WTC11 (cell line): ENCODE measurements at regions not wholly inside any gene's neighbourhood (a gene's known extent, or its start where the extent isn't known, plus 50 kb on each side); places are given as distances from the start of the nearest gene placed in this dataset.

Source experiments
- ATF1 ChIP-seq: sonication (generic); formaldehyde crosslinking; IDR thresholded peaks from 2 replicates; pipeline ENCODE4 v1.8.1; 2023; ENCODE audit warnings: mild to moderate bottlenecking, moderate library complexity, missing genetic modification reagents
- CBFB ChIP-seq: sonication (generic); formaldehyde crosslinking; IDR thresholded peaks from 2 replicates; pipeline ENCODE4 v1.8.1; 2022; ENCODE audit warnings: mild to moderate bottlenecking, low read depth, missing genetic modification reagents
- CREM ChIP-seq: sonication (generic); formaldehyde crosslinking; IDR thresholded peaks from 2 replicates; pipeline ENCODE4 v1.8.1; 2022; ENCODE audit warnings: mild to moderate bottlenecking, missing genetic modification reagents, moderate library complexity
- ESRRA ChIP-seq: sonication (generic); formaldehyde crosslinking; IDR thresholded peaks from 2 replicates; pipeline ENCODE4 v1.8.1; 2022; ENCODE audit warnings: mild to moderate bottlenecking, missing genetic modification reagents, borderline replicate concordance
- MXD4 ChIP-seq: fragments of 250-450 bp; sonication (Bioruptor Pico); IDR thresholded peaks from 2 replicates; pipeline ENCODE4 v1.8.0; 2021; ENCODE audit warnings: mild to moderate bottlenecking, moderate library complexity, borderline replicate concordance
- NR2C2 ChIP-seq: sonication (generic); formaldehyde crosslinking; IDR thresholded peaks from 2 replicates; pipeline ENCODE4 v1.8.0; 2022; ENCODE audit warnings: mild to moderate bottlenecking, missing genetic modification reagents
- SMAD3 ChIP-seq: sonication (generic); formaldehyde crosslinking; IDR thresholded peaks from 2 replicates; pipeline ENCODE4 v1.8.0; 2022; ENCODE audit warnings: missing genetic modification reagents, mild to moderate bottlenecking, borderline replicate concordance
- TF ChIP-seq, protein P1 (sequence below): sonication (generic); formaldehyde crosslinking; conservative IDR thresholded peaks from 2 replicates; pipeline ENCODE4 v1.8.1; 2023; ENCODE audit warnings: mild to moderate bottlenecking, low read depth, missing genetic modification reagents, moderate library complexity
- TF ChIP-seq, protein P2 (sequence below): sonication (generic); formaldehyde crosslinking; IDR thresholded peaks from 2 replicates; pipeline ENCODE4 v1.8.1; 2023; ENCODE audit warnings: mild to moderate bottlenecking, missing genetic modification reagents, moderate library complexity
- TF ChIP-seq, protein P3 (sequence below): fragments of 200-600 bp; IDR thresholded peaks from 2 replicates; pipeline ENCODE4 v1.8.0; 2022; ENCODE audit warnings: antibody characterized with exemption
- TF ChIP-seq, protein P4 (sequence below): sonication (generic); formaldehyde crosslinking; IDR thresholded peaks from 2 replicates; pipeline ENCODE4 v1.8.1; 2022; ENCODE audit warnings: mild to moderate bottlenecking, moderate library complexity, missing genetic modification reagents
- TF ChIP-seq, protein P5 (sequence below): sonication (generic); formaldehyde crosslinking; IDR thresholded peaks from 2 replicates; pipeline ENCODE4 v1.8.0; 2022; ENCODE audit warnings: mild to moderate bottlenecking, missing genetic modification reagents
- TF ChIP-seq, protein P6 (sequence below): sonication (generic); formaldehyde crosslinking; IDR thresholded peaks from 2 replicates; pipeline ENCODE4 v1.8.0; 2023; ENCODE audit warnings: missing genetic modification reagents, mild to moderate bottlenecking, borderline replicate concordance
- TF ChIP-seq, protein P7 (sequence below): sonication (generic); formaldehyde crosslinking; conservative IDR thresholded peaks from 2 replicates; pipeline ENCODE4 v1.8.1; 2022; ENCODE audit warnings: mild to moderate bottlenecking, missing genetic modification reagents

DNA sequence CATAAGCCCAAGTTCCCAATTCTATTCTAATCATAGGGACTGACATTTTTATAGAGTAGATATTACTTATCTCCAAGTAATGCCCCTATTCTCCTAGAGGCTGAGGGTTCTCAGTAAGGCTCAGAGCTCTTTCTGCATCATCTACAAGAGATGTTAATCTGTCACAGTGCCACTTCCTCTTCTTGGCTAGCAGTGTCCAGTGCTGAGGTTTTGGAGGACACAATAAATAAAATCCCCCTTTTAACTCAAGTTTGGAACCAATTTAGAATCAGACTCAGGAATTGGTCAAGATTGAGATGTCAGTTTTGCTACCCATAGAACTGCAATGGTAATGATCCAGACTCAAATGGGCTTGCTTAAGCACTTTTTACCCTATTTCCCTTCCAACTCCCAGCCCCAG is 154.1 kb upstream of the ARID2 start:
- TF ChIP-seq, protein P1, sequence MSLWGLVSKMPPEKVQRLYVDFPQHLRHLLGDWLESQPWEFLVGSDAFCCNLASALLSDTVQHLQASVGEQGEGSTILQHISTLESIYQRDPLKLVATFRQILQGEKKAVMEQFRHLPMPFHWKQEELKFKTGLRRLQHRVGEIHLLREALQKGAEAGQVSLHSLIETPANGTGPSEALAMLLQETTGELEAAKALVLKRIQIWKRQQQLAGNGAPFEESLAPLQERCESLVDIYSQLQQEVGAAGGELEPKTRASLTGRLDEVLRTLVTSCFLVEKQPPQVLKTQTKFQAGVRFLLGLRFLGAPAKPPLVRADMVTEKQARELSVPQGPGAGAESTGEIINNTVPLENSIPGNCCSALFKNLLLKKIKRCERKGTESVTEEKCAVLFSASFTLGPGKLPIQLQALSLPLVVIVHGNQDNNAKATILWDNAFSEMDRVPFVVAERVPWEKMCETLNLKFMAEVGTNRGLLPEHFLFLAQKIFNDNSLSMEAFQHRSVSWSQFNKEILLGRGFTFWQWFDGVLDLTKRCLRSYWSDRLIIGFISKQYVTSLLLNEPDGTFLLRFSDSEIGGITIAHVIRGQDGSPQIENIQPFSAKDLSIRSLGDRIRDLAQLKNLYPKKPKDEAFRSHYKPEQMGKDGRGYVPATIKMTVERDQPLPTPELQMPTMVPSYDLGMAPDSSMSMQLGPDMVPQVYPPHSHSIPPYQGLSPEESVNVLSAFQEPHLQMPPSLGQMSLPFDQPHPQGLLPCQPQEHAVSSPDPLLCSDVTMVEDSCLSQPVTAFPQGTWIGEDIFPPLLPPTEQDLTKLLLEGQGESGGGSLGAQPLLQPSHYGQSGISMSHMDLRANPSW (CRISPR knock-in tag), result no peak
- TF ChIP-seq, protein P2, sequence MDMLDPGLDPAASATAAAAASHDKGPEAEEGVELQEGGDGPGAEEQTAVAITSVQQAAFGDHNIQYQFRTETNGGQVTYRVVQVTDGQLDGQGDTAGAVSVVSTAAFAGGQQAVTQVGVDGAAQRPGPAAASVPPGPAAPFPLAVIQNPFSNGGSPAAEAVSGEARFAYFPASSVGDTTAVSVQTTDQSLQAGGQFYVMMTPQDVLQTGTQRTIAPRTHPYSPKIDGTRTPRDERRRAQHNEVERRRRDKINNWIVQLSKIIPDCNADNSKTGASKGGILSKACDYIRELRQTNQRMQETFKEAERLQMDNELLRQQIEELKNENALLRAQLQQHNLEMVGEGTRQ, result no peak
- TF ChIP-seq MXD4 (CRISPR knock-in tag), result no peak
- TF ChIP-seq NR2C2 (CRISPR knock-in tag), result no peak
- TF ChIP-seq CREM, result no peak
- TF ChIP-seq, protein P3, sequence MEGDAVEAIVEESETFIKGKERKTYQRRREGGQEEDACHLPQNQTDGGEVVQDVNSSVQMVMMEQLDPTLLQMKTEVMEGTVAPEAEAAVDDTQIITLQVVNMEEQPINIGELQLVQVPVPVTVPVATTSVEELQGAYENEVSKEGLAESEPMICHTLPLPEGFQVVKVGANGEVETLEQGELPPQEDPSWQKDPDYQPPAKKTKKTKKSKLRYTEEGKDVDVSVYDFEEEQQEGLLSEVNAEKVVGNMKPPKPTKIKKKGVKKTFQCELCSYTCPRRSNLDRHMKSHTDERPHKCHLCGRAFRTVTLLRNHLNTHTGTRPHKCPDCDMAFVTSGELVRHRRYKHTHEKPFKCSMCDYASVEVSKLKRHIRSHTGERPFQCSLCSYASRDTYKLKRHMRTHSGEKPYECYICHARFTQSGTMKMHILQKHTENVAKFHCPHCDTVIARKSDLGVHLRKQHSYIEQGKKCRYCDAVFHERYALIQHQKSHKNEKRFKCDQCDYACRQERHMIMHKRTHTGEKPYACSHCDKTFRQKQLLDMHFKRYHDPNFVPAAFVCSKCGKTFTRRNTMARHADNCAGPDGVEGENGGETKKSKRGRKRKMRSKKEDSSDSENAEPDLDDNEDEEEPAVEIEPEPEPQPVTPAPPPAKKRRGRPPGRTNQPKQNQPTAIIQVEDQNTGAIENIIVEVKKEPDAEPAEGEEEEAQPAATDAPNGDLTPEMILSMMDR, result no peak
- TF ChIP-seq SMAD3 (CRISPR knock-in tag), result no peak
- TF ChIP-seq, protein P4, sequence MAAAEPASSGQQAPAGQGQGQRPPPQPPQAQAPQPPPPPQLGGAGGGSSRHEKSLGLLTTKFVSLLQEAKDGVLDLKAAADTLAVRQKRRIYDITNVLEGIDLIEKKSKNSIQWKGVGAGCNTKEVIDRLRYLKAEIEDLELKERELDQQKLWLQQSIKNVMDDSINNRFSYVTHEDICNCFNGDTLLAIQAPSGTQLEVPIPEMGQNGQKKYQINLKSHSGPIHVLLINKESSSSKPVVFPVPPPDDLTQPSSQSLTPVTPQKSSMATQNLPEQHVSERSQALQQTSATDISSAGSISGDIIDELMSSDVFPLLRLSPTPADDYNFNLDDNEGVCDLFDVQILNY (CRISPR knock-in tag), result no peak
- TF ChIP-seq, protein P5, sequence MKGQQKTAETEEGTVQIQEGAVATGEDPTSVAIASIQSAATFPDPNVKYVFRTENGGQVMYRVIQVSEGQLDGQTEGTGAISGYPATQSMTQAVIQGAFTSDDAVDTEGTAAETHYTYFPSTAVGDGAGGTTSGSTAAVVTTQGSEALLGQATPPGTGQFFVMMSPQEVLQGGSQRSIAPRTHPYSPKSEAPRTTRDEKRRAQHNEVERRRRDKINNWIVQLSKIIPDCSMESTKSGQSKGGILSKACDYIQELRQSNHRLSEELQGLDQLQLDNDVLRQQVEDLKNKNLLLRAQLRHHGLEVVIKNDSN, result no peak
- TF ChIP-seq, protein P6, sequence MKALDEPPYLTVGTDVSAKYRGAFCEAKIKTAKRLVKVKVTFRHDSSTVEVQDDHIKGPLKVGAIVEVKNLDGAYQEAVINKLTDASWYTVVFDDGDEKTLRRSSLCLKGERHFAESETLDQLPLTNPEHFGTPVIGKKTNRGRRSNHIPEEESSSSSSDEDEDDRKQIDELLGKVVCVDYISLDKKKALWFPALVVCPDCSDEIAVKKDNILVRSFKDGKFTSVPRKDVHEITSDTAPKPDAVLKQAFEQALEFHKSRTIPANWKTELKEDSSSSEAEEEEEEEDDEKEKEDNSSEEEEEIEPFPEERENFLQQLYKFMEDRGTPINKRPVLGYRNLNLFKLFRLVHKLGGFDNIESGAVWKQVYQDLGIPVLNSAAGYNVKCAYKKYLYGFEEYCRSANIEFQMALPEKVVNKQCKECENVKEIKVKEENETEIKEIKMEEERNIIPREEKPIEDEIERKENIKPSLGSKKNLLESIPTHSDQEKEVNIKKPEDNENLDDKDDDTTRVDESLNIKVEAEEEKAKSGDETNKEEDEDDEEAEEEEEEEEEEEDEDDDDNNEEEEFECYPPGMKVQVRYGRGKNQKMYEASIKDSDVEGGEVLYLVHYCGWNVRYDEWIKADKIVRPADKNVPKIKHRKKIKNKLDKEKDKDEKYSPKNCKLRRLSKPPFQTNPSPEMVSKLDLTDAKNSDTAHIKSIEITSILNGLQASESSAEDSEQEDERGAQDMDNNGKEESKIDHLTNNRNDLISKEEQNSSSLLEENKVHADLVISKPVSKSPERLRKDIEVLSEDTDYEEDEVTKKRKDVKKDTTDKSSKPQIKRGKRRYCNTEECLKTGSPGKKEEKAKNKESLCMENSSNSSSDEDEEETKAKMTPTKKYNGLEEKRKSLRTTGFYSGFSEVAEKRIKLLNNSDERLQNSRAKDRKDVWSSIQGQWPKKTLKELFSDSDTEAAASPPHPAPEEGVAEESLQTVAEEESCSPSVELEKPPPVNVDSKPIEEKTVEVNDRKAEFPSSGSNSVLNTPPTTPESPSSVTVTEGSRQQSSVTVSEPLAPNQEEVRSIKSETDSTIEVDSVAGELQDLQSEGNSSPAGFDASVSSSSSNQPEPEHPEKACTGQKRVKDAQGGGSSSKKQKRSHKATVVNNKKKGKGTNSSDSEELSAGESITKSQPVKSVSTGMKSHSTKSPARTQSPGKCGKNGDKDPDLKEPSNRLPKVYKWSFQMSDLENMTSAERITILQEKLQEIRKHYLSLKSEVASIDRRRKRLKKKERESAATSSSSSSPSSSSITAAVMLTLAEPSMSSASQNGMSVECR (CRISPR knock-in tag), result no peak
- TF ChIP-seq ESRRA (CRISPR knock-in tag), result no peak
- TF ChIP-seq, protein P7, sequence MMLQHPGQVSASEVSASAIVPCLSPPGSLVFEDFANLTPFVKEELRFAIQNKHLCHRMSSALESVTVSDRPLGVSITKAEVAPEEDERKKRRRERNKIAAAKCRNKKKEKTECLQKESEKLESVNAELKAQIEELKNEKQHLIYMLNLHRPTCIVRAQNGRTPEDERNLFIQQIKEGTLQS (CRISPR knock-in tag), result no peak
- no peak for TF ChIP-seq ATF1 (CRISPR knock-in tag)
- TF ChIP-seq CBFB, result no peak
